ENCODE measurements at regions not wholly inside any gene's neighbourhood (a gene's known extent, or its start where the extent isn't known, plus 50 kb on each side); places are given as distances from the start of the nearest gene placed in this dataset.

DNA sequence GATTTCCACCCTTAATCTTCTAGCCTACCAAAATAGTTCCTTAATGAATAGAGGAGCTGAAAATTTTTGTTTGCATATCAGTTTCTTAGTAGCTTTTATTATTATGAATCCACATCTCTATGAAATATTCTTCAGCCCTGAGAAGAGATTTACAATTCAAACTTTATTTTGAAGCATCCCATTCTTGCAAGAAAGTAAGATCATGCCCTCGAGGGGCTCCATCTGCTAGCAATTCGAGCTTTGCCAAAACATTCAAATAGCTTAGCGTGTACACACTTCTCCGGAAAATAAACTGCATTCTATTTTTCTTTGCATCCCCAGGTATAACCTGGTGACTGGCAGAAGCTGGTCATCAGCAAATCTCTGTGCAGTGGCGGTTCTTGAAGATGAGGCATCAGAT is 370.7 kb downstream of the MTRR start (continued):
- TF ChIP-seq RFXAP (CRISPR knock-in tag; IDR thresholded peaks at IDR 0.05; ENCODE audit: borderline replicate concordance), result no peak
- TF ChIP-seq, protein P1, sequence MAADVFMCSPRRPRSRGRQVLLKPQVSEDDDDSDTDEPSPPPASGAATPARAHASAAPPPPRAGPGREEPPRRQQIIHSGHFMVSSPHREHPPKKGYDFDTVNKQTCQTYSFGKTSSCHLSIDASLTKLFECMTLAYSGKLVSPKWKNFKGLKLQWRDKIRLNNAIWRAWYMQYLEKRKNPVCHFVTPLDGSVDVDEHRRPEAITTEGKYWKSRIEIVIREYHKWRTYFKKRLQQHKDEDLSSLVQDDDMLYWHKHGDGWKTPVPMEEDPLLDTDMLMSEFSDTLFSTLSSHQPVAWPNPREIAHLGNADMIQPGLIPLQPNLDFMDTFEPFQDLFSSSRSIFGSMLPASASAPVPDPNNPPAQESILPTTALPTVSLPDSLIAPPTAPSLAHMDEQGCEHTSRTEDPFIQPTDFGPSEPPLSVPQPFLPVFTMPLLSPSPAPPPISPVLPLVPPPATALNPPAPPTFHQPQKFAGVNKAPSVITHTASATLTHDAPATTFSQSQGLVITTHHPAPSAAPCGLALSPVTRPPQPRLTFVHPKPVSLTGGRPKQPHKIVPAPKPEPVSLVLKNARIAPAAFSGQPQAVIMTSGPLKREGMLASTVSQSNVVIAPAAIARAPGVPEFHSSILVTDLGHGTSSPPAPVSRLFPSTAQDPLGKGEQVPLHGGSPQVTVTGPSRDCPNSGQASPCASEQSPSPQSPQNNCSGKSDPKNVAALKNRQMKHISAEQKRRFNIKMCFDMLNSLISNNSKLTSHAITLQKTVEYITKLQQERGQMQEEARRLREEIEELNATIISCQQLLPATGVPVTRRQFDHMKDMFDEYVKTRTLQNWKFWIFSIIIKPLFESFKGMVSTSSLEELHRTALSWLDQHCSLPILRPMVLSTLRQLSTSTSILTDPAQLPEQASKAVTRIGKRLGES (CRISPR knock-in tag; IDR thresholded peaks at IDR 0.05; ENCODE audit: borderline replicate concordance), result no peak
- TF ChIP-seq, protein P2, sequence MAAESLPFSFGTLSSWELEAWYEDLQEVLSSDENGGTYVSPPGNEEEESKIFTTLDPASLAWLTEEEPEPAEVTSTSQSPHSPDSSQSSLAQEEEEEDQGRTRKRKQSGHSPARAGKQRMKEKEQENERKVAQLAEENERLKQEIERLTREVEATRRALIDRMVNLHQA (CRISPR knock-in tag; IDR thresholded peaks at IDR 0.05), result no peak
- no peak for TF ChIP-seq RBFOX2 (IDR thresholded peaks at IDR 0.05; ENCODE audit: low read depth, low read length)
- no peak for TF ChIP-seq ZNF841 (CRISPR knock-in tag; IDR thresholded peaks at IDR 0.05; ENCODE audit: borderline replicate concordance)
- TF ChIP-seq, protein P3, sequence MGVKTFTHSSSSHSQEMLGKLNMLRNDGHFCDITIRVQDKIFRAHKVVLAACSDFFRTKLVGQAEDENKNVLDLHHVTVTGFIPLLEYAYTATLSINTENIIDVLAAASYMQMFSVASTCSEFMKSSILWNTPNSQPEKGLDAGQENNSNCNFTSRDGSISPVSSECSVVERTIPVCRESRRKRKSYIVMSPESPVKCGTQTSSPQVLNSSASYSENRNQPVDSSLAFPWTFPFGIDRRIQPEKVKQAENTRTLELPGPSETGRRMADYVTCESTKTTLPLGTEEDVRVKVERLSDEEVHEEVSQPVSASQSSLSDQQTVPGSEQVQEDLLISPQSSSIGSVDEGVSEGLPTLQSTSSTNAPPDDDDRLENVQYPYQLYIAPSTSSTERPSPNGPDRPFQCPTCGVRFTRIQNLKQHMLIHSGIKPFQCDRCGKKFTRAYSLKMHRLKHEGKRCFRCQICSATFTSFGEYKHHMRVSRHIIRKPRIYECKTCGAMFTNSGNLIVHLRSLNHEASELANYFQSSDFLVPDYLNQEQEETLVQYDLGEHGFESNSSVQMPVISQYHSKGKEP (CRISPR knock-in tag; IDR thresholded peaks at IDR 0.05), result no peak
- TF ChIP-seq YEATS2 (CRISPR knock-in tag; IDR thresholded peaks at IDR 0.05; ENCODE audit: borderline replicate concordance), result no peak

DNA sequence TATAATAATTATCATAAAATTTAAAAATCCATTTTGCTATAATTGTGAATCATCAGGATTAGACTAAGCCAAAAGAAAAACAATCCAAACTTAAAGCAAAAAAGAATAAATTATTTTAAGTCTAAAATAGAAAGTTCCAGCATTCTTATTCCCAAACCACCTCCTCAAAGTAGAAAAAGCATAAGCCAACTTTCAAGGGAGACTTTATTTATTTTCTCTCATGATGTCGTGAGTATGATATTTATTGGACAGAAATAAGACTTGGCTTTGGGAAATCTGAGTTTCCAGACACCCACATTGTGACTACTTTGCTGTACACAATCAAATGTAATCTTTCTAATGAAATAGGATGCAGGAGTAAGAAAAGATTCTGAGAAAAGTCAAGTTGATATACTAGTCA is 372.1 kb downstream of the MTRR start:
- FAIRE-seq, result no peak
- Histone ChIP-seq H3K4me2 (ENCODE audit: low read depth, low read length) (no peak overlapping the region), H3K9ac (ENCODE audit: insufficient read depth, low read depth, low read length) (no peak overlapping the region), H3K36me3 (replicated peaks in 1 of 2; ENCODE audit: control insufficient read depth in 1 of 2, insufficient read depth in 2 of 2, low read length in 2 of 2) (no peaks in the 10 kb centered on the region), H3K4me1 (ENCODE audit: insufficient read depth, low read length) (no peaks in the 10 kb centered on the region), H3K27me3 (ENCODE audit: control insufficient read depth in 1 of 2, insufficient read depth in 2 of 2, low read length in 2 of 2) (no peaks in the 10 kb centered on the region), H2AFZ (ENCODE audit: low read length) (no peak overlapping the region), H3K27ac (ENCODE audit: extremely low read length, insufficient read depth, low read length) (no peak overlapping the region), H4K20me1 (ENCODE audit: insufficient read depth, low read length) (no peaks in the 10 kb centered on the region), H3K9me3 (ENCODE audit: low read length) (no peaks in the 10 kb centered on the region; the same call in 1 of the 2 replicates), H3K79me2 (ENCODE audit: insufficient read depth, low read length) (no peaks in the 10 kb centered on the region), H3K4me3 (replicated peaks in 1 of 3; ENCODE audit: insufficient read depth in 1 of 3, low read depth in 2 of 3, low read length in 3 of 3) (no peak overlapping the region)
- TF ChIP-seq, protein P4, sequence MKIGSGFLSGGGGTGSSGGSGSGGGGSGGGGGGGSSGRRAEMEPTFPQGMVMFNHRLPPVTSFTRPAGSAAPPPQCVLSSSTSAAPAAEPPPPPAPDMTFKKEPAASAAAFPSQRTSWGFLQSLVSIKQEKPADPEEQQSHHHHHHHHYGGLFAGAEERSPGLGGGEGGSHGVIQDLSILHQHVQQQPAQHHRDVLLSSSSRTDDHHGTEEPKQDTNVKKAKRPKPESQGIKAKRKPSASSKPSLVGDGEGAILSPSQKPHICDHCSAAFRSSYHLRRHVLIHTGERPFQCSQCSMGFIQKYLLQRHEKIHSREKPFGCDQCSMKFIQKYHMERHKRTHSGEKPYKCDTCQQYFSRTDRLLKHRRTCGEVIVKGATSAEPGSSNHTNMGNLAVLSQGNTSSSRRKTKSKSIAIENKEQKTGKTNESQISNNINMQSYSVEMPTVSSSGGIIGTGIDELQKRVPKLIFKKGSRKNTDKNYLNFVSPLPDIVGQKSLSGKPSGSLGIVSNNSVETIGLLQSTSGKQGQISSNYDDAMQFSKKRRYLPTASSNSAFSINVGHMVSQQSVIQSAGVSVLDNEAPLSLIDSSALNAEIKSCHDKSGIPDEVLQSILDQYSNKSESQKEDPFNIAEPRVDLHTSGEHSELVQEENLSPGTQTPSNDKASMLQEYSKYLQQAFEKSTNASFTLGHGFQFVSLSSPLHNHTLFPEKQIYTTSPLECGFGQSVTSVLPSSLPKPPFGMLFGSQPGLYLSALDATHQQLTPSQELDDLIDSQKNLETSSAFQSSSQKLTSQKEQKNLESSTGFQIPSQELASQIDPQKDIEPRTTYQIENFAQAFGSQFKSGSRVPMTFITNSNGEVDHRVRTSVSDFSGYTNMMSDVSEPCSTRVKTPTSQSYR (CRISPR knock-in tag; IDR thresholded peaks at IDR 0.05; ENCODE audit: borderline replicate concordance), result no peak
- CTCF ChIA-PET (ENCODE audit: low intra/inter-chr PET ratio, low total read pairs), result no interaction called here
- POLR2A ChIA-PET, result no interaction called here
- intact Hi-C loops (cut with micrococcal nuclease; ENCODE audit: unreplicated experiment) (no loop called here), in situ Hi-C loops (cut with HindIII; ENCODE audit: extremely low pct_ligation_motif_present, low pct_unique_long_range_greater_than_20kb) (no loop called here)
- no peak for ATAC-seq
- WGBS (ENCODE audit: low lambda C conversion rate), result 0% methylated on average over 1 of the region's 1 CpG
- DNase-seq (ENCODE audit: low spot score), result no peak
- no TSS peak for BruUV-seq (replicated peaks)
